NOMO-1 treated with dmso at 0.1 percent for 144 hours (cell line): ENCODE measurements at regions not wholly inside any gene's neighbourhood (a gene's known extent, or its start where the extent isn't known, plus 50 kb on each side); places are given as distances from the start of the nearest gene placed in this dataset.

ENCODE experiments used
- DNase-seq: peaks from one replicate; lab custom pipeline; 2025; ENCODE audit not compliant: unreplicated experiment; lab: John Stamatoyannopoulos, UW

- DNase-seq, result no peak
These were observed 252.6 kb downstream of the RHOU start for GRCh38 chr1:228987736-228988506.

GRCh38 chr1:228988664-228989063, 253.4 kb downstream of the RHOU start:
- no peak for DNase-seq

- DNase-seq, result no peak
These were observed 253.9 kb downstream of the RHOU start for GRCh38 chr1:228989176-228989575.

GRCh38 chr1:228989676-228989991, 254.4 kb downstream of the RHOU start:
- no peak for DNase-seq

GRCh38 chr1:228989992-228990827, 254.9 kb downstream of the RHOU start:
- DNase-seq, result peak; percentile 59

- DNase-seq, result peak; percentile 46
These were observed 255.8 kb downstream of the RHOU start for GRCh38 chr1:228990906-228991569.

- no peak for DNase-seq
These were observed 256.8 kb downstream of the RHOU start for GRCh38 chr1:228992044-228992443.

DNA sequence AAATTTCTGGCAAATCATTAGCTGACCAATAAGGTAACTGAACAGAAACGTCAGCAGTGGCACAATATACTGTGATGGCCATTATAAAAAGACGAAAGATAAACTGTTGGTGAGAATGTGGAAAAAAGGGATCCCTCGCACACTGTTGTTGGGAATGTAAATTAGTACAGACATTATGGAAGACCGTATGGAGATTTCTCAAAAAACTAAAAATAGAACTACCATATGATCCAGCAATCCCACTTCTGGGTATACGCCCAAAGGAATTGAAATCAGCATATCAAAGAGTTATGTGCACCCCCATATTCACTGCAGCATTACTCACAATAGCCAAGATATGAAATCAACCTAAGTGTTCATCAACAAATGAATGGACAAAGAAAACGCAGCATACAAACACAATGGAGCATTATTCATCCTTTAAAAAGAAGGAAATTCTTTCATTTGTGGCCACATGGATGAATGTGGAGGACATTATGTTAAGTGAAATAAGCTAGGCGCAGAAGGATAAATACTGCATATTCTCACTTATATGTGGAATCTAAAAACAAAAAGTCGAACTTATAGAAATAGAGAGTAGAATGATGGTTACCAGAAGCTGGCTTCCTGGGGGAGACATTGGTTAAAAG, 257.7 kb downstream of the RHOU start:
- DNase-seq, result no peak

- no peak for DNase-seq
These were observed 259.7 kb downstream of the RHOU start for GRCh38 chr1:228994676-228995594.

DNA sequence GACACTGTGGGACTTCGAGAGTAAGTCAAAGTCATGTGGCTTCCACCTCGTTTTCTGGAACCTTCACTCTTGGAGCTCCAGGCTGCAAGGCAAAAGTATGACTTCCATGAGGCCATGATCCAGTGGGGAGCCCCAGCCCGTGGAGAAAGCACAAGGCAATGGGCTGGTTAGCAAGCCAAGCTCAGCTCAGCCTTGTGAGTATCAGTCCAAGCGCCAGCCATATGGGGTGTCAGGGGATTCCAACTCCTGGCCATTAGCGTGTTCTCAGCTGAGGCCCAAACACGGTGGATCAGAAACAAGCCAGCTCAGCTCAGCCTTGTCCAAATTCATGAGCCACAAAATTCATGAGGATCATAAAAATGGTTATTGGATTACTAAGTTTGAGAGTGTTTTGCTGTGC, 261.0 kb downstream of the RHOU start:
- DNase-seq, result no peak

- DNase-seq, result no peak
These were observed 262.5 kb downstream of the RHOU start for GRCh38 chr1:228997721-228998144.

- DNase-seq, result no peak
These were observed 262.9 kb downstream of the RHOU start for GRCh38 chr1:228998179-228998578.

DNA sequence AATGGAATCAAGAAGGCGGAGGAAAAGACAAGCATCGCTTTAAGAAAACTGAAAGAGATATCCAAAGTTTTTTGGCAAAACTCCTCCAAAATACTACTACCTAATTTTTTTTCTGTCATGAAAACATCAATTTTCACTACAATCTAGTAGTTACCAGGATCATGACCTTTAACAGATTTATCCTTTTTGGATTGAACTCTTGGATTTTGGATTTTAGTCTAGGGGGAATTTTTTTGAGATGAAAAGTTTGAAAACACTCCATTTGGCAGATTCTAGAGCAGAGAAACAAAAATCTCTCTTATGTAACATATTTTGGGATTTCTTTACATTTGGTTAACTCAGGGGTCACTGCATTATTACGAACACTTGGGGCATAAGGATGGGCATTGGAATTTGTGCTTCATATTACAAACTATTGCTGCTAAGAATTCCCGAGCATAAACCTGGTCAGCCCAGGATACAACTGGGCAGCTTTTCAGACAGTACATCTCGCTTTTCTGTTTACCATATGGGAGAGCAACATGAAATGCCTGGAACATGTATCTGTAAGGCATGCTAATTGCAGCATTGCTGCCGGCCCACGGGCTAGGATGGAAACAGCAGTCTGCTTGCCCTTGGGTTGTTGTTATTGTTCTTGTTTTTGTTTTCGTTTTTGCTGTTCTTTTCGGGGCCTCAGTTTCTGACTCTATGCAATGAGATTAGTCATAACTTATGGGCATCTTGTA, 264.3 kb downstream of the RHOU start:
- DNase-seq, result no peak

- no peak for DNase-seq
These were observed 264.9 kb downstream of the RHOU start for GRCh38 chr1:229000187-229000586.

DNA sequence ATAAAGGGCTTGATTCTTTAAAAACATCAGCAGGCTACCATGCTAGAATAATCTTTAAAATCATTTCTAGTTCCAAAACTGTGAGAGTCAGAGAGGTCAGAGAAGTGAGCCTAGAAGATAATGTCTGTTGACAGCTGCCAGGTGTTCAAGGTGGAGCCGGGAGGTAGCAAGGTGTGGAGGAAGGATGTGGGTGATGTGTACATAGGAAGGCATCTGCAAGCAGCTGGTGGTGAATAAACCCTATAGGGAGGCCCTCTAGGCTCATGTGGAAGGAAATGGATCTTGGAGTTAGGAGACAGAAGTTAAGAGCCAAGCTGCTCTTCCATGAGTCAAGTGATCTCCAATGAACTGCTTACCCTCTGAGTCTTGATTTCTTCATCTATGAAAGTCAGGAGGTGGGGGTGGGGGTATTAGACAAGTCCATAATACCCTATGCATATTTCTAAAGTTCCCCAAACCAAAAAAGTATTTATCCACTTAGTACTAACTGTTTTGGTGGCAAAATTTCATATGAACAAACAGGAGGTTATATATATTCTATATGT, 266.3 kb downstream of the RHOU start:
- DNase-seq, result no peak

DNA sequence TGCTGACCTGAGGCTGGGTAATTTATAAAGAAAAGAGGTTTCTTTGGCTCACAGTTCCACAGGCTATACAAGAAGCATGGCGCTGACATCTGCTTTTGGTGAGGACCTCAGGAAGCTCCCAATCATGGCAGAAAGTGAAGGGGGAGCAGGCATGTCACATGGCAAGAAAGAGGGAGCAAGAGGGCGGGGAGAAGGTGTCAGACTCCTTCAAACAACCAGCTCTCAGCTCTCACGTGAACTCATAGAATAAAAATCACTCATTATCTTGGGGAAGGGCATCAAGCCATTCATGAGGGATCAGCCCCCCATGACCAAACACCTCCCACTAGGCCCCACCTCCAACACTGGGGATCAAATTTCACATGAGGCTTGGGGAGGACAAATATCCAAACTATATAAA, 266.8 kb downstream of the RHOU start:
- DNase-seq, result no peak

DNA sequence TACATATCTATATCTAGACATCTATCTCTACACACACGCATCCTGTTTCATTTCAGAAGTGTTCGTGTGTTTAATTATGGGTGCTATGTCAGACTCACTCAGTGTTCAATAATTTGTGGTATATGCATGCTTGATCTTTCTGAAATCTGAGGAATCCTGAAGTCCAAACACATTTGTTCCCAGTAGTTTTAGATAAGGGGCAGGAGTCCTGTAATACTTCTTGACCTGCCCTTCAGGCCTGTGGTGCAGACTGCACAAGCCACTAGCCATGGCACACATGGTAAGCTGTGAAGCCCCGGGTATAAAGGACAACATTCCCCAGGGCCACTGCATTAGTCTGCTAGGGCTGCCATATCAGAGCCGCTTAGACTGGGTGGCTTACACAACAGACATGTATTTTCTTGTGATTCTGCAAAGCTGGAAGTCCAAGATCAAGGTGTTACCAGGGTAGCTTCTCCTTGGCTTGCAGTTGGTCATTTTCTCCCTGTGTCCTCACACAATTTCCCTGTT, 267.2 kb downstream of the RHOU start:
- no peak for DNase-seq

- no peak for DNase-seq
These were observed 267.5 kb upstream of the RAB4A start for GRCh38 chr1:229003233-229004031.
